Uterus (tissue), 2 donors: ENCODE measurements at regions not wholly inside any gene's neighbourhood (a gene's known extent, or its start where the extent isn't known, plus 50 kb on each side); places are given as distances from the start of the nearest gene placed in this dataset.

ENCODE experiments used
- CTCF ChIP-seq, 4 experiments: fragments of 200-600 bp in 2 of 4; fragments of 450-650 bp in 2 of 4; sonication (generic) in 2 of 4; IDR thresholded peaks; one replicate each; pipeline ENCODE4 v1.5.1; 2016 to 2019; ENCODE audit warnings: antibody characterized with exemption in 4 of 4, mild to moderate bottlenecking in 2 of 4, moderate library complexity in 1 of 4
- POLR2A ChIP-seq, 2 donors: fragments of 450-650 bp; IDR thresholded peaks; one replicate each; pipeline ENCODE4 v1.6.1; 2016; ENCODE audit warnings: antibody characterized with exemption in 2 of 2, mild to moderate bottlenecking in 1 of 2, moderate library complexity in 1 of 2

- TF ChIP-seq CTCF (IDR thresholded peaks at IDR 0.05) (no peak), POLR2A (IDR thresholded peaks at IDR 0.05) (no peak)
These were observed 476.5 kb downstream of the KCNT2 start for GRCh38 chr1:196131691-196132090.
